HepG2 (cell line): ENCODE measurements at regions not wholly inside any gene's neighbourhood (a gene's known extent, or its start where the extent isn't known, plus 50 kb on each side); places are given as distances from the start of the nearest gene placed in this dataset.

ENCODE experiments used
- ATF3 ChIP-seq: sonication (generic); formaldehyde crosslinking; IDR thresholded peaks from 2 replicates; pipeline ENCODE4 v1.4.0; 2020; ENCODE audit warnings: missing genetic modification reagents
- CTCF ChIP-seq: sonication (generic); formaldehyde crosslinking; IDR thresholded peaks from 2 replicates; pipeline ENCODE4 v1.5.0; 2020; ENCODE audit warnings: mild to moderate bottlenecking, missing genetic modification reagents, moderate library complexity
- ZFP41 ChIP-seq: sonication (generic); formaldehyde crosslinking; IDR thresholded peaks from 2 replicates; pipeline ENCODE4 v1.4.0; 2020; ENCODE audit warnings: mild to moderate bottlenecking, missing genetic modification reagents, borderline replicate concordance

- no peak for TF ChIP-seq CTCF (CRISPR knock-in tag)
- no peak for TF ChIP-seq ZFP41 (CRISPR knock-in tag)
- no peak for TF ChIP-seq ATF3 (CRISPR knock-in tag)
Measured at GRCh38 chr2:103153580-103154284, 391.9 kb downstream of the TMEM182 start.
